22Rv1 (cell line): ENCODE measurements at regions not wholly inside any gene's neighbourhood (a gene's known extent, or its start where the extent isn't known, plus 50 kb on each side); places are given as distances from the start of the nearest gene placed in this dataset.

Experiments used
- H3K27ac ChIP-seq: fragments of 450-650 bp; 2 replicates; pipeline ENCODE4 v1.5.1; 2017
- CTCF ChIP-seq: fragments of 450-650 bp; IDR thresholded peaks from 2 replicates; pipeline ENCODE4 v1.5.1; 2017; ENCODE audit warnings: mild to moderate bottlenecking
- ZFX ChIP-seq: fragments of 450-650 bp; IDR thresholded peaks from 2 replicates; pipeline ENCODE4 v1.6.1; 2017; ENCODE audit warnings: antibody characterized with exemption, borderline replicate concordance

- TF ChIP-seq ZFX: no peak
- no peak for TF ChIP-seq CTCF
- H3K27ac ChIP-seq: no peak overlapping the region
These were observed 1055.7 kb downstream of the NAALADL2 start for GRCh38 chr3:175914785-175915184.

- TF ChIP-seq CTCF: no peak
- TF ChIP-seq ZFX: no peak
- no peak overlapping the region for H3K27ac ChIP-seq
These were observed 1054.2 kb downstream of the NAALADL2 start for GRCh38 chr3:175913286-175913685.

- no peak overlapping the region for H3K27ac ChIP-seq
- TF ChIP-seq CTCF (no peak), ZFX (no peak)
These were observed 1052.8 kb downstream of the NAALADL2 start for GRCh38 chr3:175911937-175912336.

GRCh38 chr3:175902226-175902625, 1043.1 kb downstream of the NAALADL2 start:
- no peak overlapping the region for H3K27ac ChIP-seq
- no peak for TF ChIP-seq CTCF
- TF ChIP-seq ZFX: no peak

GRCh38 chr3:175898194-175898593, 1039.1 kb downstream of the NAALADL2 start:
- TF ChIP-seq CTCF (no peak), ZFX (no peak)
- H3K27ac ChIP-seq: no peak overlapping the region

- TF ChIP-seq ZFX: no peak
- TF ChIP-seq CTCF: no peak
These were observed 1037.5 kb downstream of the NAALADL2 start for GRCh38 chr3:175896655-175897054.

GRCh38 chr3:175895731-175896130, 1036.6 kb downstream of the NAALADL2 start:
- peak overlapping the region; percentile 47 for H3K27ac ChIP-seq
- TF ChIP-seq ZFX (no peak), CTCF (no peak)

More at GRCh38 chr3:175896655-175897054, 1037.5 kb downstream of the NAALADL2 start:
- H3K27ac ChIP-seq: peak overlapping the region; percentile 47; the same call in 1 of the 2 replicates
